Effector memory CD8-positive, alpha-beta T cell (primary cell): ENCODE measurements at regions not wholly inside any gene's neighbourhood (a gene's known extent, or its start where the extent isn't known, plus 50 kb on each side); places are given as distances from the start of the nearest gene placed in this dataset.

Source experiments
- ATAC-seq: fragments of 150-1000 bp; cut with Tn5 transposase; replicated peaks from 2 replicates; pipeline ENCODE4 v1.10.0; 2021; ENCODE audit warnings: mild to moderate bottlenecking, moderate library complexity
- DNase-seq, 3 experiments: peaks; one replicate each; pipeline ENCODE4 v3.0.0; 2021
- H3K27ac Mint-ChIP-seq, 2 donors: one replicate each; pipeline ENCODE4 v1.8.0; 2022; ENCODE audit warnings: mild to moderate bottlenecking in 2 of 2, mixed read lengths in 2 of 2, moderate library complexity in 2 of 2
- H3K27me3 Mint-ChIP-seq, 2 donors: one replicate each; pipeline ENCODE4 v1.8.0; 2022; ENCODE audit warnings: mixed read lengths in 2 of 2
- H3K36me3 Mint-ChIP-seq: one replicate; pipeline ENCODE4 v1.8.0; 2022; ENCODE audit warnings: mild to moderate bottlenecking, moderate library complexity, mixed read lengths; ENCODE audit not compliant: insufficient read depth
- H3K4me1 Mint-ChIP-seq, 2 donors: one replicate each; pipeline ENCODE4 v1.8.0; 2022; ENCODE audit warnings: low read depth in 2 of 2, mixed read lengths in 2 of 2
- H3K4me3 Mint-ChIP-seq, 2 donors: one replicate each; pipeline ENCODE4 v1.8.0; 2022; ENCODE audit warnings: mild to moderate bottlenecking in 2 of 2, mixed read lengths in 2 of 2, moderate library complexity in 2 of 2
- H3K9me3 Mint-ChIP-seq, 2 donors: one replicate each; pipeline ENCODE4 v1.8.0; 2022; ENCODE audit warnings: mixed read lengths in 2 of 2

GRCh38 chr6:19753826-19754225 lies 83.3 kb upstream of the ID4 start:
- H3K27me3 Mint-ChIP-seq, result no peaks in the 10 kb centered on the region
- no peaks in the 10 kb centered on the region for H3K4me1 Mint-ChIP-seq
- no peaks in the 10 kb centered on the region for H3K36me3 Mint-ChIP-seq
- peaks cover 5 to 6% of the 10 kb centered on the region in 2 donors for H3K9me3 Mint-ChIP-seq
- DNase-seq, result no peak
- no peak overlapping the region for H3K27ac Mint-ChIP-seq
- H3K4me3 Mint-ChIP-seq, result no peak overlapping the region
- ATAC-seq, result no peak

- Mint-ChIP-seq H3K4me3 (no peak overlapping the region), H3K27me3 (no peaks in the 10 kb centered on the region), H3K4me1 (no peaks in the 10 kb centered on the region), H3K9me3 (peaks cover 4 to 6% of the 10 kb centered on the region in 2 donors), H3K36me3 (no peaks in the 10 kb centered on the region), H3K27ac (no peak overlapping the region)
- no peak for ATAC-seq
- DNase-seq, result no peak
These were observed 82.5 kb upstream of the ID4 start for GRCh38 chr6:19754686-19755085.

- H3K36me3 Mint-ChIP-seq, result no peaks in the 10 kb centered on the region
- peaks cover 4 to 6% of the 10 kb centered on the region in 2 donors for H3K9me3 Mint-ChIP-seq
- ATAC-seq (no peak), DNase-seq (no peak)
- H3K27me3 Mint-ChIP-seq, result no peaks in the 10 kb centered on the region
- H3K4me3 Mint-ChIP-seq, result no peak overlapping the region
- H3K4me1 Mint-ChIP-seq, result no peaks in the 10 kb centered on the region
- no peak overlapping the region for H3K27ac Mint-ChIP-seq
These were observed 82.0 kb upstream of the ID4 start for GRCh38 chr6:19755181-19755580.

- H3K4me1 Mint-ChIP-seq, result no peaks in the 10 kb centered on the region
- H3K36me3 Mint-ChIP-seq, result no peaks in the 10 kb centered on the region
- ATAC-seq (no peak), DNase-seq (no peak)
- H3K27me3 Mint-ChIP-seq, result no peaks in the 10 kb centered on the region
- H3K4me3 Mint-ChIP-seq, result no peak overlapping the region
- H3K27ac Mint-ChIP-seq, result no peak overlapping the region
- H3K9me3 Mint-ChIP-seq, result peaks cover 0 to 4% of the 10 kb centered on the region in 2 donors
These were observed 80.1 kb upstream of the ID4 start for GRCh38 chr6:19757036-19757435.

DNA sequence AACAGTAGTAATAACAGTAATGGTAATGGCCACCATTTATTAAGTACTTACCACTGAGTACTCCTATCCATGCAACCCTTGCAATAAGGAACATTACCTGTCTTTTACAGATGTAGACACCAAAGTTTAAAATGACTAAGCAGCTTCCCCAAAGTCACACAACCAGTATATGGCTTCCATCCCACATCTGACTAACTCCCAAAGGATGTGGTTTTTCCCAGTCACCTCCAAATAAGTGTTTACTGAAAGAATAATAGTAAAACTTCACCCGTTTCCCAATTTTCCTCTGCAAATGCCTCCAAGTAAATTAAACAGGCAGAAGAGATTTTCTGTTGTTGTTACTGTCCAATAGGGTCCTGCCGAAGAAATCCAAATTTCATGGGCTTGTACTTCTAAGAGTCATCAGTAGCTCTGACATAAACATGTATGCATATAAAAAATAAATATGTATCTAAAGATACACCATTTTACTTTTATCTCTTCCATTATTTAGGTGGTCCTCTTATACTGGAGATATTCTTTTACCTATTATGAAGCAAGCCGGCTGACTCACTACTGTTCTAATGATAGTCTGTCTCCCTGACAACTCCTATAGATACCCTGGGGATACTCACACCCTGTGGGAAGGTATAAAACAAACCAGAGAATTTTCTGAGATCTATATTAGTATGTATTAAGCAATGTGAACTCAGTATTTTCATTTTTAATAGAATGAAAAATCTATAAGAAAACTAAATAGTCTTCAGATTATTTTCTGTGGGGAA lies 77.9 kb upstream of the ID4 start:
- Mint-ChIP-seq H3K4me1 (no peaks in the 10 kb centered on the region), H3K36me3 (peaks cover 2% of the 10 kb centered on the region), H3K9me3 (no peaks in the 10 kb centered on the region), H3K27ac (no peak overlapping the region), H3K4me3 (no peak overlapping the region), H3K27me3 (no peaks in the 10 kb centered on the region)
- ATAC-seq, result no peak
- DNase-seq, result no peak

DNA sequence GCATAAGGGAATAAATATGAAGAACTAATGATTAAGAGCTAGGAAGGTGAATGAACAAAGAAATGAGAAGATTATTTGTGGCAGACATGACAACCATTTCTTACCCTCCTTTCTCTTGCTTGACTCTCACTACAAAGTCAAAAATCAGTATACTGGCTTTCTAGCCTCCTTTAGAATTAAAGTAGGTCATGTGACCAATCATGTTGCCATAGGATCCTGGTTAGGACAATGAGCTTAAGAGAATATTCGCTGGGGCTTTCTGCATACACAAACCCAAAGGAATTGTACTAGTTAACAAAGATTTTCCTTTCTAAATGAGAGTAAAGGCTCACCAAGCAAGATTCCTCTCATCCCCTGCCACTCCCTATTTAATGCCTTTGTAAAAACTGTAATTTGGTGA lies 76.0 kb upstream of the ID4 start:
- Mint-ChIP-seq H3K9me3 (no peaks in the 10 kb centered on the region), H3K27me3 (no peaks in the 10 kb centered on the region)

DNA sequence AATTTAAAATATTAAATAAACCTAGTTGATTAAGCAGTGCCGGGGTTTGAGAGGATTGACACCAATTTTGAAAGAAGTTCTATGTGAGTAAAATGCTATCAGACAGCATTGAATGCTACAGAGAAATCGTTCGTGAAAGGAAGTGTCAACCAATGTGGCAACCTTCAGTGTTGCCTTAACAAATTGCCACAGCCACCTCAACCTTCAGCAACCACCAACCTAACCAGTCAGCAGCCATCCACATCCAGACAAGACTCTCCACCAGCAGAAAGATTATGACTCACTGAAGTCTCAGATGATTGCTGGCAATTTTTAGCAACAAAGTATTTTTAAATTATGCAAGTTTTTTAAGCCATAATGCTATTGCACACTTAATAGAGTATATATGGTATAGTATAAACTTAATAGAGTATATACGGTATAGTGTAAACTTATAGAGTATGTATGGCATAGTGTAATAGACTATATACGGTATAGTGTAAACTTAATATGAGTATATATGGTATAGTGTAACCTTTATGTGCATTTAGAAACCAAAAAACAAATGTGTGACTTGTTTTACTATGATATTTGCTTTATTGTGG lies 65.3 kb upstream of the ID4 start:
- no peaks in the 10 kb centered on the region for H3K4me1 Mint-ChIP-seq
- no peak overlapping the region for H3K4me3 Mint-ChIP-seq
- ATAC-seq, result no peak
- H3K36me3 Mint-ChIP-seq, result no peaks in the 10 kb centered on the region
- peaks cover 0 to 4% of the 10 kb centered on the region in 2 donors for H3K9me3 Mint-ChIP-seq
- H3K27ac Mint-ChIP-seq, result no peak overlapping the region
- DNase-seq, result no peak
- no peaks in the 10 kb centered on the region for H3K27me3 Mint-ChIP-seq

More for the DNA sequence above, 76.0 kb upstream of the ID4 start:
- no peaks in the 10 kb centered on the region for H3K4me1 Mint-ChIP-seq
- DNase-seq, result no peak
- H3K36me3 Mint-ChIP-seq, result peaks cover 2% of the 10 kb centered on the region
- no peak for ATAC-seq
- H3K4me3 Mint-ChIP-seq, result no peak overlapping the region
- H3K27ac Mint-ChIP-seq, result no peak overlapping the region

DNA sequence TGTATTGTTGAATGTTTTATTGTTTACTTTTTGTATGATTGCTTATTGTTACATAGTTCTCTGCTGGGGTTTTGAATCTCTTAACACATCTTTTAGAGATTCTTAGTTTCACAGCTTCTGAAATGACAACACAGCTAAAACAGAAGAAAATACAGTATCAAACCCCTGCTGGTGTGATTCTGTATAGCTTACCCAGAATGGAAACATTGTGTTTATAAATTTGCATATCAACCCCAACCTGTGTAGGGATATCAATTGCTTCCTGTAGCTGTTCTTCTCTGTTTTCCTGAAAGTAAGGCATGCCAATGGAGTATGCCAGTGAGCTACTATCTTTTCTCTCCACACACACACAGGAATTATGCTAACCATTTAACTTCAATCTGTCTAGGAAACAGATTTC lies 64.3 kb upstream of the ID4 start:
- Mint-ChIP-seq H3K4me1 (no peaks in the 10 kb centered on the region), H3K27ac (no peak overlapping the region), H3K4me3 (no peak overlapping the region), H3K9me3 (peaks cover 0 to 4% of the 10 kb centered on the region in 2 donors), H3K27me3 (no peaks in the 10 kb centered on the region), H3K36me3 (no peaks in the 10 kb centered on the region)
- DNase-seq, result no peak
- ATAC-seq, result no peak

- Mint-ChIP-seq H3K4me3 (no peak overlapping the region), H3K9me3 (peaks cover 2 to 4% of the 10 kb centered on the region in 2 donors), H3K36me3 (no peaks in the 10 kb centered on the region), H3K27me3 (no peaks in the 10 kb centered on the region), H3K27ac (no peak overlapping the region), H3K4me1 (no peaks in the 10 kb centered on the region)
- no peak for DNase-seq
- no peak for ATAC-seq
These were observed 55.9 kb upstream of the ID4 start for GRCh38 chr6:19781269-19781668.

DNA sequence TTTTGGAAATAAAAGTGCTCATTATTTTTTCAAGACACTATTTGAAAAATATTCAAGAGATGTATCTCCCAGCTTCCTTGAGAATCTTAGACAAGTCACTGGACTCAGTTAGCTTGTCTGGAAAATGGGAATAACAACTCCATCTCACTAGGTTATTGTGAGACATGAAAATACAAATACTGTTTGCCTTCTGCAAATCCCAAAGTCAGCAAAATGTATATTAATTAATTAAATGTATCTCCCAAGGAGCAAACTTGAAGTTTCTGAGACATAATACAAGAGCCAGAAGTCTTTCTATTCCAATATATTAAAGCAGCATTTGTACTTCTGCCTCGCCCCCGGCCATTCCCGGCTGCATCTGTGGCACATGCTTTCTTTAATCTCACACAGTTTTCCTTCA lies 54.6 kb upstream of the ID4 start:
- H3K4me3 Mint-ChIP-seq, result no peak overlapping the region
- peaks cover 2 to 4% of the 10 kb centered on the region in 2 donors for H3K9me3 Mint-ChIP-seq
- no peak for ATAC-seq
- no peak overlapping the region for H3K27ac Mint-ChIP-seq
- no peaks in the 10 kb centered on the region for H3K27me3 Mint-ChIP-seq
- H3K36me3 Mint-ChIP-seq, result no peaks in the 10 kb centered on the region
- H3K4me1 Mint-ChIP-seq, result no peaks in the 10 kb centered on the region
- no peak for DNase-seq
